OCI-LY3 (cell line): ENCODE measurements at regions not wholly inside any gene's neighbourhood (a gene's known extent, or its start where the extent isn't known, plus 50 kb on each side); places are given as distances from the start of the nearest gene placed in this dataset.

Experiments
- EZH2phosphoT487 ChIP-seq: fragments of 200-600 bp; shearing (Covaris generic); IDR thresholded peaks from 2 replicates; pipeline ENCODE4 v1.6.1; 2018; ENCODE audit warnings: antibody characterized with exemption, mixed run types, low read depth
- TF ChIP-seq, protein P1 (sequence below): fragments of 200-600, 300-600 bp; sonication (generic); IDR thresholded peaks from 2 replicates; pipeline ENCODE4 v1.5.1; 2014; ENCODE audit warnings: antibody characterized with exemption, low read length, low read depth

DNA sequence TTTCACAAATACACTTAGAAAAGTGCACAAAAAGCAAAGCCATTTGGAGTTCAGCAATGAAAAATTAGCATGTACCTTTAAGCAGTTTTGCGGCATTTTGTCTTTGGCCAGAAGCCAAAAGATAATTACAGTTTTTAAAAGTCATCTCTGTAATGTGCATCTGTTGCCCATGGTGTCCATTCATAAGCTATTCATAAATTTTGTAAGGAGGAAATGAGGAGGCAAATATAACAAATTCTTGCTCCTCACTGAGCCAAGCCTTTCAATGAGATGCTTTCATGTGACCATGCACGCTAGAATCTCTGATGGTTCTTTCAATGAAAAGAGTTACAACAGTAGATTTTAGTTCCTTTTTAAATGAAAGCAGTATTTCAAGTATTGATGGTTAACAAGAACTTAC, 247.1 kb upstream of the MON1B start:
- TF ChIP-seq, protein P1, sequence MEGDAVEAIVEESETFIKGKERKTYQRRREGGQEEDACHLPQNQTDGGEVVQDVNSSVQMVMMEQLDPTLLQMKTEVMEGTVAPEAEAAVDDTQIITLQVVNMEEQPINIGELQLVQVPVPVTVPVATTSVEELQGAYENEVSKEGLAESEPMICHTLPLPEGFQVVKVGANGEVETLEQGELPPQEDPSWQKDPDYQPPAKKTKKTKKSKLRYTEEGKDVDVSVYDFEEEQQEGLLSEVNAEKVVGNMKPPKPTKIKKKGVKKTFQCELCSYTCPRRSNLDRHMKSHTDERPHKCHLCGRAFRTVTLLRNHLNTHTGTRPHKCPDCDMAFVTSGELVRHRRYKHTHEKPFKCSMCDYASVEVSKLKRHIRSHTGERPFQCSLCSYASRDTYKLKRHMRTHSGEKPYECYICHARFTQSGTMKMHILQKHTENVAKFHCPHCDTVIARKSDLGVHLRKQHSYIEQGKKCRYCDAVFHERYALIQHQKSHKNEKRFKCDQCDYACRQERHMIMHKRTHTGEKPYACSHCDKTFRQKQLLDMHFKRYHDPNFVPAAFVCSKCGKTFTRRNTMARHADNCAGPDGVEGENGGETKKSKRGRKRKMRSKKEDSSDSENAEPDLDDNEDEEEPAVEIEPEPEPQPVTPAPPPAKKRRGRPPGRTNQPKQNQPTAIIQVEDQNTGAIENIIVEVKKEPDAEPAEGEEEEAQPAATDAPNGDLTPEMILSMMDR = no peak
- no peak for TF ChIP-seq EZH2phosphoT487
